Stimulated activated CD8-positive, alpha-beta memory T cell treated with anti-CD3 and anti-CD28 coated beads, Interleukin-4, amount 100 ng/mL, for 48 hours (primary cell): ENCODE measurements at regions not wholly inside any gene's neighbourhood (a gene's known extent, or its start where the extent isn't known, plus 50 kb on each side); places are given as distances from the start of the nearest gene placed in this dataset.
A peak's percentile ranks its signal among the peaks of the same experiment; 100 is the strongest.

Source experiments
- DNase-seq: peaks from one replicate; pipeline ENCODE4 v3.0.0-alpha.2; 2020

DNA sequence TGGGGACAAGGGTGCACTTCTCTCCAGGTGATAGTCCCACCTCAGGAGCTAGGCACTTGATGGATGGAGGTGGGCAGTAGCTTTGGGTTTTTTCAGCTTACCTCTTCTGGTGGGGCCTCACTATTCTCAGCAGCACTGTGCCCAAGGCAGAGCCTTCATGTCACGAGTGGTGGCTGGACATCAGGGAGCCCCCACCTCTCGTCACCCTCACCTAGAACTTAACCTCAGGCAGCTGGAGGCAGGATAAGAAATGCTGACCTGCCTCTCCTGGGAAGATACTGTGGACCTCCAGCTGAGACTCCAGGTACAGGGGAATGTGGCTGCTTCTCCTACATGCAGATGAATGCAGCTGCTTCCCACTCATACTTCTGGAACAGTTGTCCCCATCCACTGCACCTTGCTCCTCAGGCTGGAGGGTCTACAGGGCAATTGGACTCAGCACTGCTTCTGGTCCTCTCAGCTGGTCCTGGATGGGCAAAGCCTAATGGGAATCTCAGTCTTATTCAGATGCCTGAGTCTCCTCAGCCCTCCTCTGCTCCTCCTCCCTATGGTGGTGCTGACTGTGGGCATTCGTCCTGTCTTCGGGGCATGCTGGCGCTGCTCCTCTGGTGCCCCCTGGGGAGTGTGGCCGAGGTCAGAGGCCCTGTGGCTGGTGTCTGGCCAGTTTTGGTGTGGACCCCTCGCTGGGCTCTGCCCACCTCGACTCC, 129.9 kb downstream of the KLF13 start:
- DNase-seq: peak; percentile 11

DNA sequence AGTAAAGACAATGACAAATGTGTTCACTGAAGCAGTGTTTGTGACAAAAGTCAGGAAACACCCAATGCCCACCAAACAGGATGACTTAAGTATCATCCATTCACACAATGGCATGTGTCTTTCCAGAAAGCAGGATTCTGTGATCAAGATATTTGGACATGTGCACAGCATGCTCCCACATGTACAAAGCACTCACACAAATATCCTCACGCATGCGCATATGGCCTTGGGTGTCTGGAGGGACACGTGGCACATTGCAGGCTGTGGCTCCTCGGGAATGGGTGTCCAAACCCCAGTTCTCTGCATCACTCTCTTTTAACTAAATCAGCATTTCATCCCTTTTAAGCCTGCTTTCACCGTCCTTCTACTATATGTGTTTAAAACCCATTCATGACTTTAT, 130.5 kb downstream of the KLF13 start:
- no peak for DNase-seq

DNA sequence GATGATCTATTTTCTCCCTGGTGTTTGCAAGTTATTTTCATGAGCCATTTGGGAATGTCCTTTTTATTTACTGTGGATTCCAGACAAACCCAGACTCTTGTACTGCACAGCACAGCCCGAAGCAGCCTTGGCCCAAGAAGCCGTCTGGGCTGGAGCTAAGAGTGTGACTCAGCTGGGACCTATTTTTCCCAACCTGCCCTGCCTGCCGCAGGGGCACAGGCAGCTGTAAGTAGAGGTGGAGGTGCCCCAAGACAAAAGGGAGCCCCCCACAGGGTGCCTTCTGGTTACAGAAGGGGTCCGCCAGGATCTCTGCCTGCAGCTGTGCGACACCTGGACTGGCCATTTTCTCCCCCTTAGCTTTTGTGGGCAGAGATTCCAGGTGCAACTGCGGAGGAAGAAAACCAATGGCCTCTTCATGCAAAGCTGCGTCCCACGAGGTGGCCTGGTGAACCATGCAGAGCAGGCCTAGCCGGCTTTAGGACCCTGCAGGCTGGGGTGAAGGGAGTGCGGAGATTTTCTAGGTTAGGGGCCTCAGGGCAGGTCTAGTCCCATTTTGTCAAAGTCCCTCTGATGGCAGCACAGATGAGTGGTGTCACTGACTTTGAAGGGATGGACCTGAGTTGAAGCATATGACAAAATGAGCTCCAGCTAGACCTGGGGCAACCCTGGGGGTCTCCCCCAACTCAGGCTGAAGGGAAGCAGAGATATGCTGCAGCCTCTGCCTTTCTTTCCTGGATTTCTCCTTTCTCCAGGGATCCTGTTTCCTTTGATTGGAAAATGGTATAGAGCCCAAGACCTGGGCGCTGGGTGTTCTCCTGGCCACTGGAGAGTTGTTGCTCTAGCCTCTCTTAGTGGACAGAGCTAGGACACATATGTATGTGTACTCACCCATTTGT, 131.2 kb downstream of the KLF13 start:
- DNase-seq: peak; percentile 17

DNA sequence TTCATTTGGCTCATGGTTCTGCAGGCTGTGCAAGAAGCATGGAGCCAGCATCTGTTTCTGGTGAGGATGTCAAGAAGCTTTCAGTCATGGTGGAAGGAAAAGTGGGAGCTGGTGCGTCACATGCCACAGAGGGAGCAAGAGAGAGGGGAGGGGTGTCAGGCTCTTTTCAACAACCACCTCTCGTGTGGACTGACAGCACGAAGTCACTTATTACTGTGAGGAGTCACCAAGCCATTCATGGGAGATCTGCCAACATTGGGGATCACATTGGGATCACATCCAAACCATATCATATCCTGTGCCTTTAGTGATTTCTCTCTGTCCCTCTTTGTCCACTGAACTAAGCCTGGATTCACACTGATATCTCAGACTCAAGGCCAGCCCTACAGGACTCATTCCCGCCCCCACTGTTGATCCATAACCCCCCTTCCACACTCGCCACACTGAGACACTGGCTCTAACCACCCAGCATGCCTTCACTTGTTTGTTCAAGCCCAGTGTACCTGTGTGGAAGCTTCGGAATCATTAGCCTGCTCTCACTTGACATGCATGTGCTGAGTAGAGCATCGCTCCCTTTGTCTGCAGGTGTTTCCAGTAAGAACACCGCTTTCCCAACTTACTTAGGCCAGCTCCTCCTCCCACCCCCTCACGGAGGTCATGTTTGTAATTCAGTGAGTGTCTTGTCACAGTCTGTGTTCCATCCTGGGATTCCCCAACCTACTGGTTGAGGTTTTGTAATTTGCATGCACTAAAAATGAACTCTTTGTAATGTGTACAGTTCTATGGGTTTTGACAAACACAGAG, 132.2 kb downstream of the KLF13 start:
- DNase-seq: peak; percentile 69

DNA sequence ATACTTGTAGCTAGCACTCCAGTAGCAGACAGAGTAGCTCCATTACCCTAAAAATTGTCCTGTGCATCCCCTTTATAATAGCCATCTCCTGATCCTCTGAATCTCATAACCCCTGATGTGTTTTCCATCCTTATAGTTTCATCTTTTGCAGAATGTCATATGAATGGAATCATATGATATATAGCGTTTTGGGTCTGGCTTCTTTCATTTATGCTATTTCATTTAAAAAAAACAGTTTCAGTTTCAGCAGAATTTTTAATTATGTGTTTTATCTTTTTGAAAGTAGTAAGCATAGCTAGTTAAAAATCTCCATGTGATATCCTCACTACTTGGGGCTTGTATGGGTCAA, 132.7 kb downstream of the KLF13 start:
- DNase-seq: no peak

DNA sequence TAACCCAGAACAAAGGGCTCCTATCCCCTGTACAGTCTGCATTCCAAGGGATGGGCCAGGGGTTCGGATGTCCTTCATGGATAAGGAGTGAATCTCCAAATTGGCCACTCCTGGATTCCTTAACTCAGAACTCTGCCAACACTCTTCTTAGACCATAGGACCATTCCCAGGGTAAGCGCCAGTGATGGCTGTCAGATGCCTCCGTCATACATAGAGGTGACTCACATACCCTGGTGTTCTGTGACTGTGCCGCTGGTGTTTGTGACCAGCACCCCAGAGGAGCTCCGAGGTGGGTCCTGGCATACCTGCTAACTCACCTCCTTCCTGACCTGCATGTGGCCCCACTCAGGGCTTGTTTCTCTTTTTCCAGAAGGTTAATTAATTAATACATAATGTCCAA, 134.7 kb downstream of the KLF13 start:
- peak; percentile 24 for DNase-seq

DNA sequence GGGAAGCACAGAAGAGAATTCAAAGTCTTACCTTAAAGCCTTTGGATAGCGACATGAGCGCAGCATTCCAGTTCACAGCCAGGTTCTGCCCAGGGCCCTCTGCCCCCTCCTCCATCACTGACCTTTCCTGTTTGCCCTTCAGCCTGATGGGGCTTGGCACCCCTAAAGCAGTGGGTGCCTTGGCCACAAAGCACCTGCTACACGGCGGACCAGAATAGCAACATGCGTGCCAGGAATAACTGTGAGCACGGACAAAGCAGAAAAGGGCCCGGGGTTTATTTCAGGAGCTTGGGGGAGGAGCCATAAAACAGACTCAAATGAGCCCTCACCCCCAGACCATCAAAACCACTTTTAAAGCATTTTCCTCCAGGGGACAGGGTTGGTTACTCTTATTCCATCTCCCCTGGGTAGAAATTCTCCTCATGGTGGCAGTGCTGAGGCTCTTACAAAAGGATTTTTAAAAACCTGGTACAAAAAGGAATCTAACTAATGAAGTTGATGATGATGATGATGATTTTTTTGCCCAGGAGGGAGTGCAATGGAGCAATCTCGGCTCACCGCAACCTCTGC, 135.4 kb downstream of the KLF13 start:
- DNase-seq: peak; percentile 16

DNA sequence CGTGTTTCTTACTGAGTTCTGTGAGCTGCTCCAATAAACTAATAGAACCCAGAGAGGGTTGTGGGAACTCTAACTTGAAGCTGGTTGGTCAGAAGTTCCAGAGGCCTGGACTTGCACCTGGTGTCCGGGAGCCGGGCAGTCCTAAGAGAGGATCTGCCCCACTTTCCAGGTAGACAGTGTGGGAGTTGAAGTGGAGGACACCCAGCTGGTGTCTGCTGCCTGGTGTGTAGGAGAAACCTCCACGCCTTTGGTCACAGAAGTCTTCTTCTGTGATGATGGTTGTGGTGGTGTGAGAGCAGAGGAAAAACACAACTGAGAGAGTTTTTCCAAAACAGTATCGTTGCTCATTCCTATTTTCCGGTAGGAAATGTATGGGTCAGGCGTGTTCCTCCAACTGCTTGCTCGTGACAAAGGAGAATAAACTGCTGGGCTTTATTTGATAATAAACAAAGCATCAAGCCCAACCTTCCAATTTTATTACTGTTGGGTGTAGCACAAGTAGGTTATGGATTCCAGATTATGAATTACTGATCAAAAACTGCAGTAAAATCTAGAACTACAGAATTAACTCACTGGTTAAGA, 137.0 kb downstream of the KLF13 start:
- DNase-seq: peak; percentile 18

DNA sequence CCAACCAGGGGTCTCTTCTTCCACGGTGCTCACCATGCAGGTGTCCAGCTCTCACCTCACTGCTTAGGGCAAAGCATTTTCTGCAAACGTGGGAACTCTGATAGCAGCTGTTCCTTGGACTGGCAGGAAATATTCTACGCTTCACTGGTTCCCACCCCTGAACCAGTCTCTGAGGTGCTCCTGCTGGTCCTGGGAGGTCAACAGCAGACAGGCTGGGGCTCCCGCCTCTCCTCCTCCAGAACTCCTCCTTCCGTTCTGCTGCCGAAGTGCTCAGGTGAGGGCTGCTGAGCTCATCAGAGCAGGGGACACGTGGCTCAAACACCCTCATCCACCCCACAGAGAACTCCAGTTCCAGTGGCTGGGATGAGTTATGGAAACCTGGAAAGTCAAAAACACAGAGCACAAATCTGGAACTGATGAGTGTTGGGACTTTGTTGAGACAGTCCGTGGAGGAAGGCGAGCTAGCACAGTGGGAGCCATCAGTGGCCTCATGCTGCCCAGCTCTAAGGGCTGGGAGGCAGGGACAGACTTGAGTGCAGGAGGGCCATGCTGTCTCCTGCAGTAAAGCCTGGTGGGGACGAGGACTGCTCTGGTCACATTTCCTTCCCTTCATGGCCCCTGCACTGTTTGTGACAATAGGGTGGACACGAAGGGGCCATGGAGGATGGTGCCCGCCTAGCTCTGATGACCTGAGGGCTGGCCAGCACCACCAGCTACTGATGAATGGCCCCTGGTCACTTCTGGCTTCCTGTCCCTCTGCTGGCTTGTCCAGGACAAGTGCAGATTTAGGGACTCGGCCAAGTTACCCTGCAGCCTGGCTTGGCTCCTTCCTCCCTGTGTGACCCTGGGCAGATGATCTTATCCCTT, 137.8 kb downstream of the KLF13 start:
- DNase-seq: peak; percentile 20

DNA sequence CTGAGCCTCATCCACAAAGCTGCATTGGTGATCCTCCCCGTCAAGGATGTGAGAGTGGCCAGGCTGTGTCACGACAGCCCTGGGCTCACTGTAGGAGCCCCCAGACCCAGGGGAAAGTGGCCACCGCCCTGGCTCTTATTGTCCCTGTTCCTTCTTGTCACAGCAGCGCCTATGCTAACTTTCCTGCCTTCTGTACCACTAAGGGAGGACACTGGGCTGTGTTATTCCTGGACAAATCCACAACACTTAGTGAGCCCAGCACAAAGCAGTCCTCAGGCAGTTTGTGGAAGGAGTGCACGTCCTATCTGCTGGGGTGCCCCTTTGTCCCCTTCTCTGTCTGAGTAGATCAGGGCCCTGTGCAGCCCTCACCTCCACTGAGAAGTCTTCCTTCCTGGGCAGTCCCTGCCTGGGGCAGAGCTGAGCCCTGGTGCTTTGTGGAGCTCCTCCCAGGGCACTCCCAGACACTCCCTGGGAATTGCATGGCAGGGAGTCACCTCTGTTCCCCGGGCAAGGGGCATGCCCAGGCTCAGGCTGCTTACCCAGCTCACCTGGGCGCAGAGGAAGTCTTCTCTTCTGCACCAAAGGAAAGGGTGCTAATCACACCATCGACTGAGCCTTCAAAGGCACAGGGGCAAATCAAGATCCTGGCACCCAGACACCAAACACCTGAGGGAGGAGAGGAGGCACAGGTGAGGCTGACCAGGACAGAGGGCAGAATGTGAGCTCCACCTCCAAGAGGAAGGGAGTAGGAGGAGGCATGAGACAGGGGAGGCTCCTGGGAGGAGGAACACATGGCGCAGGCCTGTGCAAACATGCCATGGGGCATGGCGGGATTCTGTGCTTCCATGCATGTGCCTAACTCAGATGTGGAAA, 138.7 kb downstream of the KLF13 start:
- peak; percentile 21 for DNase-seq

DNA sequence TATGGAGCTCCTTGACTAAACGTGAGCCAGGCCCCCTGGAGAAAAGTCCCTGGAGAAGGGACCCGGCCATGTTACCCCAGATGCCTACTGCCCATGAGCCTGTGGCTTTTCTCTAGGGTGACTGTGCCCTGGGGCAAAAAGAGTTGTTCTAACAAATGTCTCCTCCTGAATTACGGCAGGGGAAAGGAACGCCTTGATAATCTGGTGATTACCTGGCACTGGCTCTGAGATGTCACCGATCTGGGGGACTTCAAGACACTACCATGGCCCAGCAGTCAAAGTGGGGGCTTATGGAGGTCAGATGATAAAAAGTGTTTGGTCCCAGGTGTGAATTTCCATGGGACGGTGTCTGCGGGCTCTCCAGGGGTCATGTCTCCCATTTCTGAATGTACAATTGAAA, 140.7 kb downstream of the KLF13 start:
- DNase-seq: no peak

DNA sequence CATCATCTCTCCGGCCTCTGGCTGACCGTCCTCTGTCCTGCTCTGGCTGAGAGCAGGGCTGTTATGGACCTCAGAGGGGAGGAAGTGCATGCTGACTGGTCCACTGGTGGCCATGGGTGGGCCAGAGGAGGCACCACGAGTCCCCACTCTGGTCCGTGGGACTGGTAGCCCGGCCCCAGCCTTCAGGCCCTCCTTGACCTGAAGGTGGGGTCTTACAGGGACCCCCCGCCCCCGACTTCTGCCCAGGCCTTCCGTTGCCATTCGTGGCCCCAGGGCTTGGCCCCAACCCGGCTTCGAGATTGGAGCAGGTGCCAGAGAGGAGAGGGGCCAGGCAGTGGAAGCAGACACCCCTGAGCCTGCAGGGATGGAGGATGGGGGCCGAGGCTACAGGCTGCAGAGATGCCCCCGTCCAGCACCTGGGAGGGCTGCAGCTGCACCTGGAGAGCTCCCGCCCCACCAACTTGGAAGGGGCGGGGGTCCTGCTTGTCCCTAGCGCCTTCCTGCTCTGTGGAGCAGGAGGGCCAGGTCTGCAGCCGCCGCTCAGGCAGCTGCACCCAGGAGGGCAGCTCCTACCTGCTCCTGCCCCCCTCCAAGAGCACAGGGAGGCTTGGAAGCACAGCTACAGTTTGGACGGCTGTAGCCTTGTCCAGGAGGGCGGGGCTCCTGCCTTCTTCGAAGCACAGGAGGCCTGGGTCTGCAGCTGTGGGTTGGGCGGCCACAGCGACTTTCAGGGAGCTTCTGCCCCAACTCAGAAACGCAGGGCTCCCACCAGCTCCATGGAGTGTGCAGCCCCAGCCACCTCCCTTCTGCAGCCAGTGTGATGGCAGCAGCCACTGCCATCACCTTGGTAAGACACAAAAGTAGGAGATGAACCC, 142.5 kb downstream of the KLF13 start:
- no peak for DNase-seq

DNA sequence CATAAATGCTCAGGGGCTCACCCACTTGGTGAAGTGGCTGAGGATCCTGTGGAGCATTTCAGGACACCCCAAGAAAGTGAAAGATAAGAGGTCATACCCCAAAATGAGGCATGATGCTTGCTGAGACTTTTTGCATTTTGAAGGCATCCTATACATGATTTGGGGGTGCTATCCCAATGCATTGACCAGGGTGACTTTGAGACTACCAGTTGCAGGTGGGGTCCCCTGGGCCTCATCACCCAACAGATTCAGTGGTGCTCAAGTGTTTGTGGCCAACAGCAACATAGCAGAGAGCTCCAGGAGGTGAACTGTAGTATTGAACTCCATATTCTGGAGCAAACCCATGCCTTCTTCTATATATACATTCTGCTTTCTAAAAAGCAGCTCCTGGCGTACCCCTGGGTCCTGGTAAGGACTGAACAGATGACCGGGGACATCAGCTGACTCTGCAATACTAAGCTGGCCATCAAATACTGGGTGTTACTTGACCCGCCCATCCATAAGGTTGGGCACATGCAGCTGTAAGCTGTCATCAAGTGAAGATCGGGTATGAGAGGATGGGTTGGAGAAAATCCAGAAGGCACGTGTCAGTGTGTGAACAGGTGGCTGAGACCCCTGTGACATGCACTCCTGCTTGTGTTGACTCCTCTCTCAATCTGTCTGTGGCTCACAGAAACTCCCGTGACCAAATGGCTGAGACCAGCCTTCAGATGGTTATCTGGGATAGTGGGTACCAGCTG, 143.3 kb downstream of the KLF13 start:
- DNase-seq: no peak

DNA sequence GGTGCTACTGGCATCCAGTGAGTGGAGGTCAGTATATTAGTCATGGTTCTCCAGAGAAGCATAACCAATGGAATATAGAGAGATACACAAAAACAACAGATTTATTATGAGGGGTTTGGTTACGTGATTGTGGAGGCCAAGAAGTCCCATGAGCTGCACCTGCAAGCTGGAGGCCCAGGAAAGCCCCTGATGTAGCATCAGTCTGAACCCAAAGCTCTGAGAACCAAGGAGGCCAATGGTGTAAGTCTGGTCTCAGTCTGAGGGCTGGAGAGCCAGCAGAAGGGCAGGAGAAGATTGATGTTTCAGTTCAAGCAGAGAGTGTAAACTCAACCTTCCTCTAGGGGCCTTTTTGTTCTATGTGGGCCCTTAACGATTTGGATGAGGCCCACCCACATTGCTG, 144.1 kb downstream of the KLF13 start:
- no peak for DNase-seq

DNA sequence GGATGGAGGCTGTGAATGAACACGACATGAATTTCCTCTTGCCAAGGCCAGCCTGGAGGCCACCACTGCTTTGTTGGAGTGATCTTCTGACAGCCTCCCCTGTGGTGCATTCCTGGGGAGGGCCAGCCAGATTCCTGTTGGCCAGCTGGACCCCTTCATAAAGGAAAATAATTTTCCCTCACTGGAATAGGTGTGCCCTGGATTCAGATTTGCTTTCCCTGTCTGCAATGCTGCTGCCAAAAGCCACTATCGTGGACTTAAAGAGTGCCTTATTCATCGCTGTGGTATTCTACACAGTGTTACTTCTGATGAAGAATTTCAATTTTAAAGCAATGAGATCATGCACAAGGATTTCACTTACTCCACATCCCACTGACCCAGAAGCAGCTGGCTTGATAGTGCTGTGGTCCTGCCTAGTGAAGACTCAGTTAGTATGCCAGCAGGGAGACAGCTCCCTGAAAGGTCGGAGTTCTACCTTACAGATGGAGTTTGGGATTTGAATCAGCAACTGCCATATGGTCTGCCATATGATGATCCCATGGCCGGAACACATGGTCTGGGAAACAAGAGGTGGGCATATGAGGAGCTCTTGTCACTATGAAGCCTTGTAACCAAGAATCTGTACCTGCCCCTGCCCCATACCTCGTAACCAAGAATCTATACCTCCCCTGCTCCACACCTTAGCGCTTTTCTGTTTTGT, 145.2 kb downstream of the KLF13 start:
- no peak for DNase-seq

DNA sequence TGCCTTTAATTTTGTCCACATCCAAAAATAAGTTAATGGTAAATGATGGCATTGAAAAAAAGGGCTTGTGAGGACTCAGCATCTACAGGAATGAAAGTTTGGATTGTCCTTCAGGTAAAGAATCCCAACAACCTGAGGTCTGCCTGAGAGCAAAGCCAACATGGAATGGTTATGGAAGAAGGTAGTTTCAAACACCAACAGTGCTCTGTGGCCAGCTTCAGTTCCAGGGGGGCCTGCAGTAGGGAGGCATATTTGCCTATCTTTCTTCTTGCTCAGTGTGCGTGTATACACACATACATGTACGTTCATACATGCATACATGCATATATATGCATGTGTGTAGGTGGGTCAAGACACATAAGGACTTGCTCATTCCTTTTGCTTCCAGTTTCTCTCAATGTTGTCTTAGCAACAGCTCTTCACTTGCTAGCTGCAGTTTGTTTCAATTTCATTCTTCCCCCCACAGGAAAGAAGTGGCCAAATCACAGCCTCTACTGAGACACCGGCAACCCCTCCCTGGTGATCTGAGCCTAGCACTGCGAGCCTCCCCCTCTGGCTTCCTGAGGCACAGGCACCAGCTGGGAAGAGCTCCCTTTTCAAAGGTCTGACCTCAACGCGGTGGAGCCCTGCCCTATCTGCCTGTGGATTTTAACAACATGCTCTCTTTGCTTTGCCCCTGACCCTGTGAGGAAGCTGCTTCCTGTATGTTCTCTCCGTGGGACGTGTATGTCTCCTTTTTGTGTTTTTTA, 146.2 kb downstream of the KLF13 start:
- DNase-seq: peak; percentile 68

DNA sequence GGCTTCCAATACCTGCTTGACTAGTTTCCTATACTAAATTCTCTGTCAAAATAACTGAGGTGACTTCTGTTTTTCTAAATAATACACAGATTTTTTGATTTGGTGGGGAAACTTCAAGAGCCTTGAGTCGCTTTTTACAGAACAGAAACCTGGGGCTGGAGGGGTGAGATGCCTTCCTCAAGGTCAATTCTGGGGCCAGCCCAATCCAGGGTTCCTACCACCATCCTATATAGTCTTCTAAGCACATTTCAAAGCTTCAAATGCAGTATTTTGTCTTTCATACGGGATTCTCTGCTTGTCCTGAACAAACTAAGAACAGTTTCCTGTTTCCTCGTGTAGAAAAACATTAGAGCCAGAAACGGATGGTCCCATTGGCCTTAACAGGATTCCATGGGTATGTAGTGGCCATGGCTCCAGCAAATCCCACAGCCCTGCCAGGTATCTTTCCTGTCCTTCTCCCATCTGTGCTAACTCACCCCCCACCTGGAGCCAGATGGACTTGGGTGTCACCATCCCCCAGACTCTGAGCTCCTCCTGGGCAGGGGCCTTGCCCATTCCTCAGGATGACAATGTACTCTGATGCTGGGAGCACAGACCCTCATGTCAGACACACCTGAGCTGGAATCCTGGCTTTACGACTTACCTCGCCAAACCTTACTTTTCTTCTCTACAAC, 146.9 kb downstream of the KLF13 start:
- DNase-seq: peak; percentile 25
